ENCODE measurements at regions not wholly inside any gene's neighbourhood (a gene's known extent, or its start where the extent isn't known, plus 50 kb on each side); places are given as distances from the start of the nearest gene placed in this dataset.
"Not testable (repeated sequence)": the region's sequence is repeated elsewhere in the genome, so short reads cannot be mapped to it uniquely, and the experiment has no call there.

DNA sequence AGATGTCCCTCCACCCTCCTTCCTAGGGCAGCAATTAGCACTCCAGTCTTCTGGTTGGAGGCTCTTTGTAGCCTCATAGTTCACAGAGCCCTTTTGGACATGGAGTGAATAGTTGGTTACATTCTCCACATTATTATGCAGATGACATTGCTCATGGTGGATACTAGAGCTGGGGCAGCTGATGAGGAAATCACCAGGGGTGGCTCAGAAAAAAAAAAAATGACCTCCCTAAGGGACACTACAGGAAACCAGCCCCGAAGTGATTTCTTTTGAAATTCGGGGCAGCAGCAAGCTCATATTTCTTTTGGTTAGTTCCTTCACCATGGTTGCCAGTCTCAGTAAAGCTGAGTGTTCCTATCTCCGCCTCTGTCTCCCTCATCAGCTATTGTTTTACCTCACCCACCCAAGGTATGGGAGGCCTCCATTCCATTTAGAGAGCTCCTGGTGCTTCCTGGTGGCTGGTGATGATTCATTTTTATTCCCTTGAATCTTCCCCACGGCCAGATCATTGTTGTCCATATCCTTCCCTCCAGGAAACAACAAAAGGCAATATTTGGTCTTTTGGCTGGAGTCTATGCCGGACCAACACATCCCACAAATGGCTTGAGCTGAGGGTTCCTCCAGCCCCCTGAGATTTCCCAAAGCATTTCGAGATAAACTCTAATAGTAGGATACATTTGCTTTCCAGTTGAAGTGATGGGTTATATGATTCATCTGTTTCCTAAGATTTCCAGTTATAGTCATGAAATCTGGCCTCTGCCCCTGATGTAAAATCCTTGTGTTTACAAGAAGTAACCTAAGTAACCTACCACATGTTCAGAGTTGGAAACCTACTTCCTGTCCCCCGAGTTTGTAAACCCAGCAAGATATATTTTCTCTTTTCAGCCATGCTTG lies 56.2 kb upstream of the NID2 start:
- H3K79me2 ChIP-seq (ENCODE audit: control insufficient read depth, insufficient read depth, low read length, unreplicated experiment), result no peaks in the 10 kb centered on the region
- peak overlapping the region; percentile 50 for H3K4me3 ChIP-seq (ENCODE audit: low read depth, low read length)
- H3K27me3 ChIP-seq (ENCODE audit: insufficient read depth, low read length), result no peaks in the 10 kb centered on the region
- H3K27ac ChIP-seq (ENCODE audit: low read depth, low read length), result peak overlapping the region; percentile 97
- no peaks in the 10 kb centered on the region for H3K36me3 ChIP-seq (ENCODE audit: insufficient read depth, low read length)
- H3K4me1 ChIP-seq (ENCODE audit: control insufficient read depth, insufficient read depth, low read length, unreplicated experiment), result peaks cover 40% of the 10 kb centered on the region
- peak overlapping the region; percentile 19 for H2AFZ ChIP-seq (ENCODE audit: low read length, unreplicated experiment)

DNA sequence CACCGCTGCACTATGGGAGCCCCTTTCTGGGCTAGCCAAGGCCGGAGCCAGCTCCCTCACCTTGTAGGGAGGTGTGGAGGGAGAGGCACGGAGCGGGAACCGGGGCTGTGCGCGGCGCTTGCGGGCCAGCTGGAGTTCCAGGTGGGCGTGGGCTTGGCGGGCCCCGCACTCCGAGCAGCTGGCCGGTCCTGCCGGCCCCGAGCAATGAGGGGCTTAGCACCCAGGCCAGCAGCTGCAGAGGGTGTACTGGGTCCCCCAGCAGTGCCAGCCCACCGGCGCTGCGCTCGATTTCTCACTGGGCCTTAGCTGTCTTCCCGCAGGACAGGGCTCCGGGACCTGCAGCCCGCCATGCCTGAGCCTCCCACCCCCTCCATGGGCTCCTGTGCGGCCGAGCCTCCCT lies 53.3 kb upstream of the NID2 start:
- H3K4me1 ChIP-seq (ENCODE audit: control insufficient read depth, insufficient read depth, low read length, unreplicated experiment), result peaks cover 38% of the 10 kb centered on the region
- not testable (repeated sequence) for H3K36me3 ChIP-seq (ENCODE audit: insufficient read depth, low read length)

DNA sequence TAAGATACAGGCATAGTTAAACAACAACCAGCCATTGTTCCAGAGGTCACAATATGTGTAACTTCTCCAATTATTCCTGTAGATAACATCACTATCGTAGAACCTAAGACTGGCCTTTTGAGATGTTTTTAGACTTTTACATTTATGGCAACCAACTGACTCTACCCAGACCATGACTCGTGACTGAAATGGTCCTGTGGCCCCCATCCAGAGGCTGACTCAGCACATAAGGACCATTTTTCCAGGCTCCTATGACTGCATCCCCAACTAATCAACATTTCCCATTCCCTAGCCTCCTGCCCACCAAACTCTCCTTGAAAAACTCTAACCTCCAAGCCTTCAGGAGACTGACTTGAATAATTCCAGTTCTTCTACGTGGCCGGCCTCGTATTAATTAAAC lies 52.6 kb upstream of the NID2 start:
- no peaks in the 10 kb centered on the region for H3K27me3 ChIP-seq (ENCODE audit: insufficient read depth, low read length)
- no peak overlapping the region for H2AFZ ChIP-seq (ENCODE audit: low read length, unreplicated experiment)
- no peaks in the 10 kb centered on the region for H3K36me3 ChIP-seq (ENCODE audit: insufficient read depth, low read length)
- no peaks in the 10 kb centered on the region for H3K79me2 ChIP-seq (ENCODE audit: control insufficient read depth, insufficient read depth, low read length, unreplicated experiment)
- no peak overlapping the region for H3K4me3 ChIP-seq (ENCODE audit: low read depth, low read length)
- peaks cover 39% of the 10 kb centered on the region for H3K4me1 ChIP-seq (ENCODE audit: control insufficient read depth, insufficient read depth, low read length, unreplicated experiment)
- H3K27ac ChIP-seq (ENCODE audit: low read depth, low read length), result no peak overlapping the region

More for the DNA sequence above, 53.3 kb upstream of the NID2 start:
- H3K4me3 ChIP-seq (ENCODE audit: low read depth, low read length); H3K27ac ChIP-seq (ENCODE audit: low read depth, low read length); H3K27me3 ChIP-seq (ENCODE audit: insufficient read depth, low read length); H3K79me2 ChIP-seq (ENCODE audit: control insufficient read depth, insufficient read depth, low read length, unreplicated experiment); H2AFZ ChIP-seq (ENCODE audit: low read length, unreplicated experiment): not testable (repeated sequence)

DNA sequence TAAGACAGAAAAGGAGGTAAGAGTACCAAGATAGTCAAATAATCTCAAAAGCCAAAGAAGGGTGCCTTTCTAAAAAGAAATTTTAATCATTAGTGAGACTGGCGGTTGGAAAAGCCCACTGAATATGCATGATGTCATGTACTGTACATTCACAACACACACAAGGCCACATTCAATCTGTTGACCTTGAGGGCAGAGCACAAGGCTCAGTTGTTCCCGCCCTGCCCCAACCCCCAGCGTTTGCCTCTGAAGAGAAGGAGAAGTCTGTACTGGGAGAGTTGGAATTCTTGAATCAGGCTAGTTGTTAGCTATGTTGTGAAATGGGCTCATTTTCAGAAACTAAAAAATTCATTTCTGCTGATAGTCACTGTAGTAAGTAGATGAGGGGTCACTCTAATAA lies 50.2 kb upstream of the NID2 start:
- Histone ChIP-seq H3K36me3 (ENCODE audit: insufficient read depth, low read length) (no peaks in the 10 kb centered on the region), H3K4me1 (ENCODE audit: control insufficient read depth, insufficient read depth, low read length, unreplicated experiment) (peaks cover 15% of the 10 kb centered on the region), H3K79me2 (ENCODE audit: control insufficient read depth, insufficient read depth, low read length, unreplicated experiment) (no peaks in the 10 kb centered on the region), H3K4me3 (ENCODE audit: low read depth, low read length) (no peak overlapping the region), H3K27me3 (ENCODE audit: insufficient read depth, low read length) (no peaks in the 10 kb centered on the region), H2AFZ (ENCODE audit: low read length, unreplicated experiment) (no peak overlapping the region), H3K27ac (ENCODE audit: low read depth, low read length) (no peak overlapping the region)

Data from ACC112 (cell line).